GM19452 (cell line): ENCODE measurements at regions not wholly inside any gene's neighbourhood (a gene's known extent, or its start where the extent isn't known, plus 50 kb on each side); places are given as distances from the start of the nearest gene placed in this dataset.
"Not testable (repeated sequence)": the region's sequence is repeated elsewhere in the genome, so short reads cannot be mapped to it uniquely, and the experiment has no call there.

Source experiments
- ATAC-seq: cut with Tn5 transposase; IDR thresholded peaks from one replicate; pipeline ENCODE4 v1.9.1; 2021; ENCODE audit not compliant: unreplicated experiment

DNA sequence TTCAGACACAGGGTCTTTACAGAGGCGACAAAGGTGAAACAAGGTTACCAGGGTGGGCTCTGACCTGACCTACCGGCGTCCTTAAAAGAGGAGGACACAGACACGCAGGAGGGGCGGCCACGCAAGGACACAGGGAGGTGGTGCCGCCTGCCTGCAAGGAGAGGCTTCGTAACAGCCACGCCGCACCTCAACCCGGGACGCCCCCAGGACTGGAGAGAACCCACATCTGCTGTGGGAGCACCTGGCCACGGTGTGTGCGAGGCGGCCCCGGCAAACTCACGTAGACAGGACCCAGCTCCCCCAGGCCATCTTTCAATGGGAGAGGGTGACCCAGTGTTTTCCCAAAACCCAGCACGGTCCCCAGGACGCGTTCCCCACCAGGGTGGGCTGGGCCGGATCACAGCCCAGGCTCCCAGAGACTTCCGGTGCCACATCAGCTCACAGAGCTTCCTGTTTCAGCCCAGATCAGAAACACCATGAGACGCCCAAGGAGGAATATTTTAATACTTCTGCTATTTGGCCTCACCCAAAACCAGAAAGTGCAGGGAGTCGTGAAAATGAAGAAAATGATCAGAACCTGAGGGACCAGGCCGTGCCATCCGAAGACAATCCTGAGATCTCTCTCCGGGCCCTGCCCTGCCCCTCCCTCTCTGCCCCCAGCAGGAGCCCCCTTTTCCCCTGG lies 5417.4 kb upstream of the TPTE start:
- ATAC-seq: not testable (repeated sequence)

DNA sequence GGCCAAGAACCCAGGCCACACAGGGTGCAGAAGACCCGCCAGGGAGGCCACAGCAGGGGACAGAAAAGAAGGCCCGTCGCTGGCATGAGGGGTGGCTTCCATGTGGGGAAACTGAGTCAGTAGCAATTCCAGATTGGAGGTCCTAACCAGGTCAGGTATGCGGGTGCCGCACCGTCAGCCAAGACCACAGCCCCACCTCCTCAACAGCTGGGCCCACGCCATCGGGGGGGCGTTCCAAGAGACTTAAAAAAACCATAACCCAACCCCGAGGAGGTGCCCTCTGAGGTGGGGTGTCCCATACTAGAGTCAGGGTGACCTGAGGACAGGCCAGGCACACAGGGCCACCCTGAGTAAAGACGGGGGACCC lies 5416.8 kb upstream of the TPTE start:
- not testable (repeated sequence) for ATAC-seq

DNA sequence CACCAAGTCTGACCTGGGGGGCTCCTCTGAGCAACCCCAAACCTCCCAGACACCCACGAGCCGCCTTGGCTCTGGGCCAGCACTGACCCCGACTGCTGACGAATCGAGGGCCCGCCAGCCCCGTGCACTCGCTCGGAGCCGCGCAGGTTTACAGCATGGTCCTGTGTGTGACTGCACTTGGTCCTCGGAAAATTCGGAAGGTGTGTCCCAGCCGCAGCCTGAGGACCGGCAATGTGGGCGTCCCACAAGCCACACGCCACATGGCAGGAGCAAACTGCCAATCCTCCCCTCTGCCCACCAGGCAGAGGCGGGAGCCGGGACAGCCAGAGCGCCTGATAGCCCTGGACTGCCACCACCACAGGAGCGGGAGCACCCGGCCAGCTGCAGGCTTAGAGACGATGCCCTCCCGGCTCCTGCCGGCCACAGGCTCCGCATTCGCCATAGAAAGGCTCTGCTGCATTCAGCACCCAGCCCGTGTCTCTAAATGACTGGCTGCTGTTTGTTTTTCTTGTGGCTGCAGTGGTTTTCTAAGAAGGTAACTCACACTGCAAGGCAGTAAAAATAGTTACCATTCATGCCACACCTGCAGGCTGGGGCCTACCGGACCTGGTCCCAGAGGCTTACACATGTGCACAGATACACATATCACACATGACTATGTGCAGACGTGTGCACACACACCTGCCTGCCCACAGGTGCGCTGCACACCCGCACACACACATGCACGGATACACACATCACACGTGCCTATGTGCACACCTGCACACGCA lies 5415.3 kb upstream of the TPTE start:
- peak; percentile 39 for ATAC-seq

DNA sequence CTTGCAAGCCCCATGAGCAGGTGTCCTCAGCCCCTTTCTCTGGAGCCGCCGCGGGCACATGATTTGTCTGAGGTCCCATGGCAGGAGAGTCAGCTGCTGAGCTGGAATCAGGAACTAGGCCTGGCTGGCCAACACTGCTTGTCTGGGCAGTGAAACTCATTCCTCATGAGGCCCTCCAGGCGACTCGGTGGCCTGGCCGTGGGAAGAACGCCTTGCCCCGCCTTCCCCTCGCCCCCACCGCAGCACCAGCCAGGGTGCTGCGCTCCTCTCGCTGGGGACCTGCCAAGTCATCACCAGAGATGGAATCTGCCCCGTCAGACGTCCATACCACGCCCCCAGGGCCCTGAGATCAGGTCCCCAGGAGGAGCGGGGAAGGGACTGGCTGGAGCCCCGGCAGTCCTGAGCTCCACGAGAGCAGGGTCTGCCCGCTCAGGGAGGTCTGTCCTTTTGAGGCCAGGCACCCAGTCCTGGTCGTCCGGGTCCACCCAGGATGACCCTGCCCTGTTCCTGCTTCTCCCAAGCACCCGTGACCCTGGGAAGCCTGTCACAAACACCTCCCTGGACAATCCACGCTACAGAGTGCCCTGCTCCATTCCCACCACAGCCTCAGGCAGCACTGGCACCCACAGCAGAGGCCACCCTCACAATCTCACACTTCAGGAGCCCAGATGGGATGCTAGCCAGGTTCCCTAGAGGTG lies 5414.5 kb upstream of the TPTE start:
- ATAC-seq: peak; percentile 45

DNA sequence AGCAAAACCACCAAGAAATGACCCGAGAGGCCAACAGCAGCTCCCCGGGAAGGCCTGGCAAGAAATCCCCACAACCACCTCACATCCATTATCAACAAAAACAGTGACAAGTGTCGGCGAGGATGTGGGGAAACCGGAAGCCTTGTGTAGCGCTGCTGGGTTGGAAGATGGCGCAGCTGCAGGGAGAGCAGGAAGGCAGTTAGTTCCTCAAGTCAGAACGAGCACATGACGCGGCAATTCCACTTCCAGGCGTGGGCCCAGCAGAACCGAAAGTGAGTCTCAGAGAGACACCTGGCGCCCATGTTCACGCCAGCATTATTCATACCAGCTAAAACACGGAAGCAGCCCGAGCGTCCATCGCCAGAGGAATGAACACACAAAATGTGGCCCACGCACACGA lies 5413.7 kb upstream of the TPTE start:
- ATAC-seq: not testable (repeated sequence)

DNA sequence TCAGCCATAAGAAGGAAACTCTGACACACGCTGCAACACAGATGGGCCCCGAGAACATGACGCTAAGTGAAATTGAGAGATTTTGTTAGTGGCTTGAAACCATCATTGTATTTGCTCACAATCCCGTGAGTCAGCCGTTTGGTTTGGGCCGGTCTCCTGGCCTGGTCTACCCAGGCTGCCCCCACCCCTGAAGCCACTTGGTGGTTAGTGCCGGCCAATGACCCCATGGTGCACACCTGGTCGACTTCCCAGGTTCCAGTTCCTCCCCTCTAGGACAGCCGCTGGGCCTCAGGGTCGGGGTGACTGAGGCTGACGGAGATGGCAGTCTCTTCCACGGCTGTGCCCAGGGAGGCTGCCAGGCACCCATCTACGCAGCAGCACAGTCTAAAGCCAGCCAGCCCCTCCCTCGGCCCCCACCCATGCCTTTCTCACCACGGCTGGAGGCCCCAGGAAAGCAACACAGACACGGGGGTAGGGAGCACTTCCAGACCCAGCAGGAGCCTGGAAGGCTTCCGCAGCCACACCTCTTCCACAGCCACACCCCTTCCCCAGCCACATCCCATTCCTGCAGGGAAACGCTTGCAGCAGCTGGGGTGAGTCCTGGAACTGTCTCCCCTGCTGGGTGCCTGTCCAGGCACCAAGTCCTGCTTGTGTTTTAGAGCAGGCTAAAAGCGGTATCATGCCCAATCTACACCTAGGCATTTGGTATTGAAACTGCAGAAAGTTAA lies 5413.2 kb upstream of the TPTE start:
- not testable (repeated sequence) for ATAC-seq

DNA sequence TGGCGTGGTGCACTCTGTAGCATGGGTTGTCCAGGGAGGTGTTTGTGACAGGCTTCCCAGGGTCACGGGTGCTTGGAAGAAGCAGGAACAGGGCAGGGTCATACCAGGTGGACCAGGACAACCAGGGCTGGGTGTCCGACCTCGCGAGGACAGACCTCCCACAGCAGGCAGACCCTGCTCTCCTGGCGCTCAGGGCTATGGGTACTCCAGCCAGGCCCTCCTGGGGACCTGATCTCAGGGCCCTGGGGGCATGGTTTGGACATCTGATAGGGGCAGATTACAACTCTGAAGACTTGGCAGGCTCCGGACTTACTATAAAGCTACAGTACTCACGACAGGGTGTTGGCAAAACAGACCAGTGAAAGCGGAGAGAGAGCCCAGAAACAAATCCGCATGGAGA lies 5410.2 kb upstream of the TPTE start:
- not testable (repeated sequence) for ATAC-seq

DNA sequence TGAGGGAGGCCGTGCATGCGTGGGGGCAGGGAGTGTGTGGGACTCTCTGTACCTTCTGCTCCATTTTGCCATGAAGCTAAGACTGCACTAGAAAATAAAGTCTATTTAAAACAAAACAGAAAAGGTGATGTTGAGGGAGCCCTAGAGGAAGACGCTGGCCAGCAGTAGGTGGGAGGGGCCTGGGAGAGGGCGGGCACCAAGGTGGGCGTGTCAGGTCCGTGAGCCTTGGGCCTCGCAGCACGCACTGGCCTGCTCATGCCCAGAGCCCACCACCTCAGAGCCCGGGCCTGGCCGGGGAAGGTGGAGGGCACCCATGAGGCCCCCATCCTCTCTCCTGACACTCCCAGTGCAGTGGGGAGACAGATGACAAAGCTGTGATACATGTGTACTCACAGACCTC lies 5408.3 kb upstream of the TPTE start:
- not testable (repeated sequence) for ATAC-seq

DNA sequence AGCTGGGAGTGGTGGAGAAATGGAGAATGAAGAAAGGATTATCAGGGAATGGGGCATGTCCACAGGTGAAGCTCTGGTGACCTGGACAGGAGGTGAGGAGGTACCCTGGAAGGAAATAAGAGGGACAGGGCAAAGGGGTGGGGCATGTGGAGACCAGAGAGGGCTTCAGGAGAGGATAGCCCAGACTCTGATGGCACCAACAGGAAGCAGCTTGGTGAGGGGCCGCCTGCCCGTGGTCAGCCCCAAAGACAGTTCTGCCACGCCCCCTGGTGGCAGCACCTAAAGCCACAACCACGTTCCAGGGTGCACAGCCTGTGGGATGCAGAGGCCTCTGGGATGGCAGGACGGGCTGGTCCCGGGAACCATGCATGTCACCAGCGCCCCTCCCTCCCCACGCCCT lies 5406.9 kb upstream of the TPTE start:
- ATAC-seq: not testable (repeated sequence)

DNA sequence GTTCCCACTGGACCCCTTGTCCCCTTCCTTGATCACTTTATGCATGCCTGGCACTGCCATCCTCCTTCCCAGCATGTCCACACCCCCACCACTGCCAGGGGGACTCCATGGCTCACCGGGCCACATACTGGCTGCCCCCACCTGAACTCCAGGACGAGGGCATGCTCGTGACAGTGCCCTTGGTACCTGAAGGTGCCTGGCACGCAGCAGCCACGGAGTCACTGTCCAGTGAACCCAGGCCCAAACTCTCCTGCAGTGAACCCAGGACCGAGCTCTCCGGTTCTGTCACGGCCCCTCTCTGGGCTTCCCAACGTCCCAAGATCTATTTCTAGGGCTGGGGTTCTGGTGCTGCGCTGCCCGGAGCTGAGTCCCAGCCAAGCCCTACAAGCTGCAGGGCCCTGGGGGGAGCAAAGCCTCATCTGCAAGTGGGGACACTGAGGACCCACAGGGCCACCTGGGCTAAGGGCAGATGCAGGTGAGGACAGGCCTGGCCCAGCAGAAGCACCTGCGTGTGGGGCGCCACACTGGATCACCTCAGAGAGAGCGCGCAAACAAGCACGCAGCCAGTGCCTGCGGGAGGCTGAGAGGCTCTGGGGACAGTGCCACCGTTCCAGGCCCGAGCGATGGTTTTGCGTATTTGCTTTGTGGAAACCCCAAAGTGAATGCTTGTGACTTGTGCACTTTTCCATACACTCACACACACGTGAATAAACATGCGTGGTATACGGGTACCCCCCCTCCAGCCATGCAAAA lies 5406.3 kb upstream of the TPTE start:
- not testable (repeated sequence) for ATAC-seq

DNA sequence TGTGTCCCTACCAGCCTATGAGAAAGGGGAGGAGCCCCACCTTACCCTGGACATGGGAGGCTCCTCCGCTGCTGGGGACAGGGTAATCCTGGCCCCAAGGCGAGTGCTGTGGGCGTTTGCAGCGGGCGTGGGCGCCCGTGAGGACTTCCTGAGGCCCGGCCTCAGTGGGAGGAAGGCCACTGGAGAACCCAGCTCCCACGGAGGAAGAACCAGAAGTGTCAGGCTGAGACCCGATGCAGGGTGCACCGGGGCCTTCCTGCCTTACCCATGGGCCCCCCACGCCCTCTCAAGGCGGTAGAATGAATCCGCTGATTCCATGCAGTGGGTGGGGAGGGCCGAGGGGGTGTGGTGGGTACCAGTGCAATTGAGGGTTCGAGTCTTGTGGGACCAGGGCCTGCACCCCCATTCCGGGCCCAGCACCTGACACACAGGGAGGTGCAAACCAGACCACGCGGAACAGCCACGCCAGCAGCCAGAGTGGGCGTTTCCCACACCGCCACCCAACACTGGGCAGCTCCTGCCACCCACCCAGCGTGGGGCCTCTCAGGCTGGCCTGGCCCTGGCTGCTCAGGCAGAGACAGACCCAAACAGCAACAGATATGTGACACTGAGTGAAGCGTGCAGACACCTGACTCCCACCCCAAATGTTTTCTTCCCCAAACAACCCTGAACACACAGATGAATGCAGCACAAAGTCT lies 5405.6 kb upstream of the TPTE start:
- ATAC-seq: not testable (repeated sequence)

DNA sequence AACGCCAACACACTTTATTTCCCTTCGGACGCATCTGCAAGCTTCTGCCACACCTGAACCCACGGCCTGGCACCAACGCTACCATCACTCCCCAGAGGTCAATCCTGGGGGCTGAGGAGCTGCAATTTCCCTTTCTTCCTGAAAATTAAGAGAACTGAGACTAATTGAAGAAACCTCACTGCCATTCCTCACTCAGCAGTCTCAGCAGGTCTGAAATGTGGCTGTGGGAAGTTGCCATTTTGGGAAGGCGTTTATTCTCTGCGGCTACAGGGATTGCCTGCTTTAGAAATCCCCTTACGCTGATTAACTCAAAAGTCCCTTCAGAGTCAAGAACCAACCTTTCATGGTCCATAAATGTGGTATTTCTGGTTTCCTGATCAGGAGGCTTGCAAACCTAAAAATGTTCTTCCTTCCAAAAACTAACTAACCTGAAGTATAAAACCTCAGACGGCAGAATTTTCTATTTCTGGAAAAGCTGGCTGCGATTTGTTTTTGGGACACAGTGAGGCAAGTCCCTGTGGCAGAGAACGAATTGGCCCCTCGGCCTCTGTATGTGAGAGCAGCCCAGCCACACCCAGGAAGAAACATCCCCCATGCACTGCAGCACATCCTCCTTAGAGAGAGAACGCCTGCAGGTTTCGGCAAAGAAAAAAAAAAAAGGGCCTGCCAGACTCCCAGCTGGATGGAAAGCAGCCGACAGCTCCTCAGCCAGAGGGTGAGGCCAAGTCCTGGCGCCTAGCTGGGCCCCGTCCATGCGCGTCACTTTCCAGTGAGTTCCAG lies 5404.8 kb upstream of the TPTE start:
- not testable (repeated sequence) for ATAC-seq

DNA sequence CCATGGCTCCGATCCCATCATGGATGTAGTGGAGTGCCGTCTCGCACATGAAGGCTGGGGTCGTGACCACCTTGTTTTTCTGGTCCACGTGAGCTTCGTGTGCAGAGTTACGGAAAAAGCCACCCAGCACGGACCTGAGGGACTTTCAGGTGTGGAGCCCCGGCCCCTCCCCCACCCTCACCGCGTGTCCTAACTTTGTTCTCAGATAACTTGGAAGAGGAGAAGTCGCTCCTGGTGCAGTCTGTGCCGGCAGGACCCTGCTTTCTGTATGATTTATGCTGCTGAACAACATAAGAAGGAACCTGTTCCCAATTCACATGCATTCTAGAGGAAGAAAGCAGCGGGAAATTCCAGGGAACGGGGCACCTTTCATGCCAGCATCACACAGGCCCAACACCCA lies 5404.2 kb upstream of the TPTE start:
- not testable (repeated sequence) for ATAC-seq

DNA sequence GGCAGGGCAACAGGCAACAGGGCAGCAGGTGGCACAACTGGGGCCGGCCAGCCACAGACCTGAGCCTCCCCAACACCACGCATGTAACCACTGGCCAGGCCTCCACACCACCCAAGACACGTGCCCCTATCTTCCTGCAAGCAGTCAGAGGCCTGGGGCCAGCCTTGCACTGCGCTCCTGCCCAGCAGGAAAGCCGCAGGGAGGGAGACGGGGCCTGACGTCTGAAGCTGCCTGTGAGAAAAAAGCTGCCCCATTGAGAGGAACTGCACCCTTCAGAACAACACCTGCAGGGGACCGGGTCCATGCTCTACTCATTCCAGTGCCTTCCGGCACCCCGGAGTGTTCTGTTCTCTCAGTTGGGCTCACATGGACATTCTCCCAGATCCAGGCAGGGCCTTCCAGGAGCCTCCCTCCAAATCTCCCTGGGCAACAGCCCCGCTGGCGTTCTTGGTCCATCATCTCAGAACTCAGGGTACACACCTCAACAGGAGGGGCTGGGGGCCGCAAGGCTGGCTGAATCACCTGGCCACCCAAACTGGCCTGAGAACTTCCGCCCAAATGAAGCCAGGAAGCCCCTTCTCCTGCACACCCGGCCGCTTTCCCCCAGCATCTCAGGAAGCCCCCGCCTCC lies 5403.6 kb upstream of the TPTE start:
- ATAC-seq: not testable (repeated sequence)

DNA sequence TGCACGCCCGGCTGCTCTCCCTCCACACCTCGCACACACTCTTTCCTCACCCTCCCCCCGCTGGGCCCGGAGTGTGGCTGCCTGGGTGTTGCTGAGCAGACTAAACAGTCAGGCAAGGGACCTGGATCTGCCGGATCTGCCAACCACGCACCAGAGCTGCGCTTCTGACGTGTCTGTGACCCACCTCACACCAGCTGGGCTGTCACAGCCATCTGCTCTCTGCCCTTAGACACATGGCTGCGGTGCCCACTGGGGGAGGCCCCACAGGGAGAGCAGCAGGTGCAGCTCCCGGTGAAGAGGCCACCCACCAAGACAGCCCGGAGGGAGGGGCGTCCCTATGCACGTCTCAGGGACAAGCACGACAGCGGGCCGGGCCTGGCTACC lies 5403.1 kb upstream of the TPTE start:
- ATAC-seq: peak; percentile 39

DNA sequence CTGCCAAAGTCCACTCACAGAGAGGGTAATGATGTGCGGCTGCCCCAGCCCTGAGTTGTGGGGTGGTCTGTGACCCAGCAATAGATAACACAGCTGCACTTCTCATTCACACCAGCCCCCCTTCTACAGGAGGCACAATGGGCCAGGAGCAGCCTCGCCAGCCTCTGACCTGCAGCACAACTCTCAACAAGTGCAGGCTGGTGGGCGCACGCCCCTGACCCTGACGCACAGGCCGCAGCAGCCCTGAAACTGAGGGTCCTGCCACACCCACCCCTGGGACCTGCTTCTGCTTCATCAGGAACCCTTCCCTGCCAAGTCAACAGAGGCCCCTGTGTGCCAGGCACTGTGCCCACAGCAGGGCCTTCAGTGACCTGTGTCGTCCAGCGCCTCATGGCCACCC lies 5402.2 kb upstream of the TPTE start:
- ATAC-seq: not testable (repeated sequence)

DNA sequence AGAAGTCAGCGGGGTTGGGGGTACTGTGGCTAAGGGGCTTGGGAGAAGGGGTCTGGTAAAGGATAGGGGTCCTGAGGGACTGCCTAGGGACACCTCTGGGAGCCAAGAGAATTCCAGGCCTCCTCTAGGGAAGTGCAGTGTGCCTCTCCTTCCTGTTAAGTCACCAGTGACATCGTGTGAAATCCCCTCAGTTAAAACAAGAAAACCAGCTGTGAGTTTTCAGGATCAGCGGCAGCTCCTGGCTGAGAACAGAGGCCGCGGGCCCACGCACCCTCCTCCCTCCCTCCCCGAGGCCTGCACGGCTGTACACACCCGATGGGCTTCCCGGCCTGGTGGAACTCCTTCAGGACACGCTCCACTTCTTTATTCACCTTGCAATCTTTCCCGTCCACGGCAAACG lies 5400.0 kb upstream of the TPTE start:
- not testable (repeated sequence) for ATAC-seq

DNA sequence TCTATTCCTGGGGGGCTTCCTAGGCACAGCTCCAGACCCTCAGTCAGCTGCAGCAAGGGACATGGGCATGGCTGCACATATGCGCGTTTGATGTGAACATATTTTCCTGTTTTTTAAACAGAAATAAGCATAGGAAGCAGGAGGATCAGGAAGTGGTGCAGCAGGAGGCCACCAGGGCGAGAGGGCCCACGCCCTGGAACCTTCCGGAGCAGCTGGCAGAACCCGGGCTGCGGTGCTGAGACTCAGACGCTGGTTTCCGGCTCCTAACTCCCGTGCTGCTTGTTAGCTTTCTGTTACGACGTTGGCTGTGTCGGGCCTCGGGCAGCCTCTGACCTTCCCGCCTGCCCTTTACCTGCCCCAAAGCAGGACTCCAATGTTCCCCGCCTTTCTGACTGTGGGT lies 5399.5 kb upstream of the TPTE start:
- ATAC-seq: not testable (repeated sequence)

DNA sequence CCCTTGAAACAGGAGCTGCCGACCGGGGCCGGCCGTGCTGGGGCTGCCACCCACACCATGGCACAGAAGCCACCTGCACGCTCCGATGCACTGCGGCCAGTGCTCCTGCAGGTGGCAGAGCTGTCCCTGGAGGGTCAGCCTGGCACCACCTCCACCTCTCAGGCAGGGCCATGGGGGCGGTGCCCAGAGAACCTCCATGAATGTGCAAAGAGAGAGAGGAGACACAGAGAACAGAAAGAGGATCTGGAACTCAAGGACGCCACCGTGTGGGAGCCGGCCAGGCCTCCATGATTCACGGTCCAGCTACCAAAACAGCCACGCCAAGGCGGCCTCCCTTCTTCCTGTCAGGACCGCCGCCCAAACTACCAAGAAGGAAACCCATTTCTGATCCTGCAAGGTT lies 5397.7 kb upstream of the TPTE start:
- ATAC-seq: peak; percentile 45
